Right atrium auricular region (tissue), 2 donors: ENCODE measurements at regions not wholly inside any gene's neighbourhood (a gene's known extent, or its start where the extent isn't known, plus 50 kb on each side); places are given as distances from the start of the nearest gene placed in this dataset.

Source experiments
- DNase-seq: peaks from one replicate; pipeline ENCODE4 v3.0.0-alpha.2; 2019; ENCODE audit warnings: low spot score
- H3K27ac ChIP-seq, 2 donors: fragments of 200-600 bp; sonication (generic); 1 replicate in 1 of 2; 2 replicates in 1 of 2; pipeline ENCODE4 v1.5.1; 2016 to 2019
- H3K27me3 ChIP-seq, 2 donors: fragments of 200-600 bp; sonication (generic); one replicate each; pipeline versions ENCODE4 v1.5.1 to v1.6.0; 2017 to 2019
- H3K36me3 ChIP-seq: fragments of 200-600 bp; sonication (generic); one replicate; pipeline ENCODE4 v1.5.1; 2016
- H3K4me1 ChIP-seq, 2 donors: fragments of 200-600 bp; sonication (generic); one replicate each; pipeline versions ENCODE4 v1.5.1 to v1.6.0; 2017 to 2019
- H3K4me3 ChIP-seq, 2 donors: fragments of 200-600 bp; sonication (generic); 1 replicate in 1 of 2; 2 replicates in 1 of 2; pipeline ENCODE4 v1.5.1; 2017 to 2019; ENCODE audit warnings: mild to moderate bottlenecking in 1 of 2, moderate library complexity in 1 of 2
- H3K9me3 ChIP-seq, 2 donors: fragments of 200-600 bp; sonication (generic); one replicate each; pipeline ENCODE4 v1.5.1; 2019
- TF ChIP-seq, protein P1 (sequence below), 2 donors: fragments of 200-600 bp; sonication (generic); IDR thresholded peaks; one replicate each; pipeline ENCODE4 v1.5.1; 2019; ENCODE audit warnings: antibody characterized with exemption in 2 of 2

DNA sequence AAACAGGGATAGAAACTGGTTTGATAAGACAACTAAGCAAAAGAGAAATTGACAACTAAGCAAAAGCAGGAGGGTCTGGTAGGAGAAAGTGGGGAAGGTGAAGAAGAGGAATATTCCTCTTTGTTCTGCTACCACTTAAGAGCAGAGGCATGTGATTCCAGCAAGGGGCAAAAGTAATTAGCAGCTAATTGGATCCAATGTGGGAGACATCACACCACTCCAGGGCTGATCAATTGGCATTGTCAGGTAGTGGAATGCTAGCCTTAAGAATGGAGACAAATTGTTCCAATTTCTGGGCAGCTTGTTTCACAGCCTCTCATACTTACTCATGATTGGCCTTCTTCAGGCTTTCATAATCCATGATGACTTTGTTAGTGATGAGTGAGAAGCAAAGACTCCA lies 547.1 kb upstream of the GCFC2 start:
- no peaks in the 10 kb centered on the region for H3K9me3 ChIP-seq
- no peaks in the 10 kb centered on the region for H3K4me1 ChIP-seq
- H3K4me3 ChIP-seq = no peak overlapping the region
- TF ChIP-seq, protein P1, sequence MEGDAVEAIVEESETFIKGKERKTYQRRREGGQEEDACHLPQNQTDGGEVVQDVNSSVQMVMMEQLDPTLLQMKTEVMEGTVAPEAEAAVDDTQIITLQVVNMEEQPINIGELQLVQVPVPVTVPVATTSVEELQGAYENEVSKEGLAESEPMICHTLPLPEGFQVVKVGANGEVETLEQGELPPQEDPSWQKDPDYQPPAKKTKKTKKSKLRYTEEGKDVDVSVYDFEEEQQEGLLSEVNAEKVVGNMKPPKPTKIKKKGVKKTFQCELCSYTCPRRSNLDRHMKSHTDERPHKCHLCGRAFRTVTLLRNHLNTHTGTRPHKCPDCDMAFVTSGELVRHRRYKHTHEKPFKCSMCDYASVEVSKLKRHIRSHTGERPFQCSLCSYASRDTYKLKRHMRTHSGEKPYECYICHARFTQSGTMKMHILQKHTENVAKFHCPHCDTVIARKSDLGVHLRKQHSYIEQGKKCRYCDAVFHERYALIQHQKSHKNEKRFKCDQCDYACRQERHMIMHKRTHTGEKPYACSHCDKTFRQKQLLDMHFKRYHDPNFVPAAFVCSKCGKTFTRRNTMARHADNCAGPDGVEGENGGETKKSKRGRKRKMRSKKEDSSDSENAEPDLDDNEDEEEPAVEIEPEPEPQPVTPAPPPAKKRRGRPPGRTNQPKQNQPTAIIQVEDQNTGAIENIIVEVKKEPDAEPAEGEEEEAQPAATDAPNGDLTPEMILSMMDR (IDR thresholded peaks at IDR 0.05) = no peak
- no peak for DNase-seq
- H3K36me3 ChIP-seq = no peaks in the 10 kb centered on the region
- H3K27me3 ChIP-seq = no peaks in the 10 kb centered on the region
- H3K27ac ChIP-seq = no peak overlapping the region

DNA sequence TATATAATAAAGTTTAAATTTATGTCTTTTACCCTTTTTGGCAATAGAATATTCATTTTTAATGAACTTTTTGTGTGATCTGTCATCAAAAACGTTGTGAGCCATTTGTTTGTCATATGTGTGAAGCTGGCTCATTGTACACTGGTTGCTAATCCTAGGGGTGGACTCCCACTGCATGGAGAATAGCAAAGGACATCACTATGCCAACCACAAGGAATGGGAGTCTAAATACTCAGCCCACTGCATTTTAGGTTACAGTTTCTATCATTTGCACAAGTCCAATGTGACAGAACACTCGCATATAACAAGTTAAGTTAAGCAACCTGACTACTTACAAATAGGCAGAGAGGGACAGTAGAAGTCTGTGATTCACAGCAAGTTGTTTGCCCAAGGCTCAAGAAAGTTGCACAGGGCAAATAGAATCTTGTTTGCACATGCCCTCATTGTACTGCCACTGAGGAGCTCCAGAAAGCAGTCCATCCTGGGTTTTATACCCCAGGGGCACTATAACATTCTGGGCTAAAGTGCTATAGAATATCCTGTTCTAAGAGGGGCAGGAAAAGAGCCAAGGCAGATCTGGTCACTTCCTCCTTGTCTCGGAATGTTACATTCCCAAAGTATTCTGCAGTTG lies 545.9 kb upstream of the GCFC2 start:
- Histone ChIP-seq H3K27ac (no peak overlapping the region), H3K4me3 (no peak overlapping the region), H3K9me3 (no peaks in the 10 kb centered on the region), H3K27me3 (no peaks in the 10 kb centered on the region), H3K36me3 (no peaks in the 10 kb centered on the region), H3K4me1 (no peaks in the 10 kb centered on the region)
- no peak for DNase-seq
- TF ChIP-seq, protein P1 (IDR thresholded peaks at IDR 0.05) = no peak

DNA sequence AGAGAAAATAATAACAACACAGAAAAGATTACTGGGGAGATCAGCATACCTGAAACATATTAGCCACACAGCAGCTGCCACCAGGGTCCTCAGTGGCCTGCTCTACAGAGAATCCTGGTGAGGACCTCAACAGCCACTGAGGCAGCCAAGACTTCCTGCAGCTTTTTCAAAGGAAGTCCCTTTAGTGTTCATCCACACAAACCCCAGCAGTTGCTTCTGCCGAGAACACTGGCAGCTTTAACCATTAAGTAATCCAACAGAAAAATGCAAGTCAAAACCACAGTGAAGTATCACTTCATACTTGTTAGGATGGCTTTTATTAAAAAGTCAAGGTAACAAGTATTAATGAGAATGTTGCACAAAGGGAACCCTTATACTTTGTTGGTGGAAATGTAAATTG lies 542.0 kb upstream of the GCFC2 start:
- no peak for DNase-seq
- Histone ChIP-seq H3K9me3 (no peaks in the 10 kb centered on the region), H3K4me1 (no peaks in the 10 kb centered on the region), H3K36me3 (no peaks in the 10 kb centered on the region), H3K4me3 (no peak overlapping the region), H3K27ac (no peak overlapping the region), H3K27me3 (no peaks in the 10 kb centered on the region)
- TF ChIP-seq, protein P1 (IDR thresholded peaks at IDR 0.05) = no peak

DNA sequence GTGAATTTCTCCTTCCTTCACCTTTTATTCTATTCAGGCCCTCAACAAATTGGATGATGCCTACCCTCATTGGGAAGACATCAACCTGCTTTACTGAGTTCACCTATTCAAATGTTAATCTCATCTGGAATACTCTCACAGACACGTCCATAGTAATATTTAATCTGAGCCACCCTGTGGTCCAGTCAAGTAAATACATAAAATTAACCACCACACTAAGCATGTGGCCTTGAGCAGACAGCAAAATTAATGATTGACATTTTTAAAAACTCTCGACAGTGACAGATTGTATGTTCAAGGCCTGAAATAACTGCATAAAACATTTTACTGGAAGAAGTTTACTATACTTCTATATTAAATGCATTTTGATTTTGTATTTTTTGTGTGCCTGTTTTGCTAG lies 540.6 kb upstream of the GCFC2 start:
- TF ChIP-seq, protein P1 (IDR thresholded peaks at IDR 0.05) = no peak
- DNase-seq = no peak

DNA sequence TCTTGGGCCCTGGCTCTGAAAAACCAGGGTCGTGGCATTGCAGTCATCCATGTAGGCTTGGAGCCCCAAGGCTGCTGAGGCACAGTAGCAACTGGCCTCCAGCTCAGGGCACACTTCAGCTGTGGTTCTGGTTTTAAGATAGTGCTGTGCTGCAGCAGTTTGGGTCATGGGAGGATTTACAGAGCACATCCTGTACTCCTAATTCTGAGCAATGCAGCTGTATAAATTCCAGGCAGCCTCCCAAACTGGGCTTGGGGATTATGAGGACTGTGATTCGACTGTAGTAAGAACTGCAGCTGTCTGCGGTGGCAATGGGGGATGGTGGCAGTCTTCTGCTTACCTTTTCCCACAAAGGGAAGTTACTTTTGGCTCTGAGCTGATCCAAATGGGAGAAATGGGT lies 536.3 kb upstream of the GCFC2 start:
- no peak for DNase-seq
- no peak overlapping the region for H3K27ac ChIP-seq
- no peaks in the 10 kb centered on the region for H3K4me1 ChIP-seq
- H3K9me3 ChIP-seq = peaks cover 0 to 6% of the 10 kb centered on the region in 2 donors
- H3K4me3 ChIP-seq = no peak overlapping the region
- H3K36me3 ChIP-seq = no peaks in the 10 kb centered on the region
- TF ChIP-seq, protein P1 (IDR thresholded peaks at IDR 0.05) = no peak
- no peaks in the 10 kb centered on the region for H3K27me3 ChIP-seq

More for the DNA sequence above, 540.6 kb upstream of the GCFC2 start:
- Histone ChIP-seq H3K27ac (no peak overlapping the region), H3K4me3 (no peak overlapping the region), H3K27me3 (no peaks in the 10 kb centered on the region), H3K4me1 (no peaks in the 10 kb centered on the region), H3K36me3 (no peaks in the 10 kb centered on the region), H3K9me3 (no peaks in the 10 kb centered on the region)
